GM18502 (cell line): ENCODE measurements at regions not wholly inside any gene's neighbourhood (a gene's known extent, or its start where the extent isn't known, plus 50 kb on each side); places are given as distances from the start of the nearest gene placed in this dataset.
"Not testable (repeated sequence)": the region's sequence is repeated elsewhere in the genome, so short reads cannot be mapped to it uniquely, and the experiment has no call there.

Experiments
- ATAC-seq: cut with Tn5 transposase; IDR thresholded peaks from one replicate; pipeline ENCODE4 v1.9.1; 2021; ENCODE audit warnings: mild to moderate bottlenecking; ENCODE audit not compliant: unreplicated experiment, poor library complexity

GRCh38 chr12:102344691-102345090, 135.7 kb downstream of the IGF1 start:
- no peak for ATAC-seq

DNA sequence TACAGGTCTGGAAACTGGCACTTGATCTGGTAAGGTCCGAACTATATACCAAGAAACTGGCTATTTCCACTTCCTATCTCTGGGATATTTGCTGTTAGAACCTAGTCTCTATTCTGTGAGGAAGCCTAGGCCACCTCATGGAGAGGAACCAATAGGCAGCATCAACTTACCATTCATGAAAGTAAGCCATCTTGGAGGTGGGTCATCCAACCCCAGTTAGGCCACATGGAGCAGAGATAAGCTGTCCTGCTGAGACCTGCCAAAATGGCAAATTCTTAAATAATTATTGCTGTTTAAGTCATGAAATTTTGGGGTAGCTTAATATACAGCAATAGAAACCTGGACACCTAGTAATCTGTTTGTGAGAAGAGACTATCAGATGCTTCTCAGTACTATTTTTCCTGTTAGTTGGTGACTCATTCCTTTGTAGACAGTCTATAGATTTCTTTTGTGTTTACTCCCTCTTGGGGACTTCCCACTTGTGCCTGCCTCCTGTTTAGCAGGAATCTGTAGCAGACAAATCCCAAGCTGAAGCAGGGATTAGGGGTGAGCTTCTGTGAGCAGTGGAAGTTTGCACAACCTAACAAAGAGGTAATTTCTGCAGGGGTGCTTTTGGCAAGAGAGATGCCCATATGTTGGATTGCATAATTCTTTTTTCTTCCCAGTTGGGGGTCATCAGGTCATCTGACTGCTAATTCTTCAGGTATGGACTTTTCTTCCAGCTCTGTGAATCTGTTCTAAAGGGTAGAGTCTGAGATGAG, 136.8 kb downstream of the IGF1 start:
- ATAC-seq = no peak

- ATAC-seq = no peak
These were observed 137.9 kb downstream of the IGF1 start for GRCh38 chr12:102342281-102343006.

- ATAC-seq = no peak
These were observed 137.1 kb upstream of the PMCH start for GRCh38 chr12:102334765-102335164.

DNA sequence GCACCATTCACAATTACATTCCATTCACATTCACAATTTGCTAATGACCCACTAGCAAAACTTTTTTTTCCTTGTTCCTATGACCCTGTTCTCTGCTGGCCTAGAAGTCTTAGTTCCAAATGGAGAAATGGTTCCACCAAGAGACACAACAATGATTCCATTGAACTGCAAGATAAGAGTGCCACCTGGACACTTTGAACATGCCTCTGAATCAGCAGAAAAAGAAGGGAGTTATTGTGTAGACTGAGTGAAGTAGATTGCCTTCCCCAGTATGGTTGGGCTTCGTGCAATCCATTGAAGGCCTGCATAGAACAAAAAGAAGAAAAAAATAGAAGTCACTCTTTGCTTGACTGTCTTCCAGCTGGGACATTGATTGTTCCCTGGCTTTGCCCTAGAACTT, 133.8 kb upstream of the PMCH start:
- no peak for ATAC-seq

GRCh38 chr12:102329883-102330282, 132.2 kb upstream of the PMCH start:
- no peak for ATAC-seq

DNA sequence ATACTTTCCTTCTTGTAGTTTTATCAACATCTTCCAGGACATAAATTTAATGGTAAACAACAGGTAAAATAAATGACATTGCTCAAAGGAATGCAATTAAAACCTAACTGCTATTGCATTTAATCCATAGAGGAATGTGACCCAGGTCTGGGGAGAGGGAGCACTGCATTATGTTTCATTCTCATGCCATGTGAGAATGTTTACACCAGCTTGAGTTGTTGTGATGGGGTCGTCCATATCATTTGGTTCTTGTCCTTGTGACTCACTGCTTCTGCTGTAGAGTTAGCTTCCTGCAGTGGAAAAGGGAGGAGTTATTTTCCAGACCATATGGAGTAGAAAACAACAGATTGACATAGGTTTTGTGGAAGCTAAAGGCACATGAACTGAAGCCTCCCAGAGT, 129.3 kb upstream of the PMCH start:
- ATAC-seq = no peak

DNA sequence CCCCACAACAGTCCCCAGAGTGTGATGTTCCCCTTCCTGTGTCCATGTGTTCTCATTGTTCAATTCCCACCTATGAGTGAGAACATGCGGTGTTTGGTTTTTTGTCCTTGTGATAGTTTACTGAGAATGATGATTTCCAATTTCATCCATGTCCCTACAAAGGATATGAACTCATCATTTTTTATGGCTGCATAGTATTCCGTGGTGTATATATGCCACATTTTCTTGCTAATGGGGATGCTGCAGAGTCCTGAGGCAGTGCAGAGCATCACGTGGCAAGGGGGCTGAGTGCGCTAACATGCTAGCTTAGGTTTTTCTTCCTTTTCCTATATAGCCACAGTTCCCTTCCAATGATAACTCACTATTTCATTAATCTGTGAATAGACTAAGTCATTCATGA, 127.5 kb upstream of the PMCH start:
- not testable (repeated sequence) for ATAC-seq

GRCh38 chr12:102323799-102324198, 126.2 kb upstream of the PMCH start:
- no peak for ATAC-seq

DNA sequence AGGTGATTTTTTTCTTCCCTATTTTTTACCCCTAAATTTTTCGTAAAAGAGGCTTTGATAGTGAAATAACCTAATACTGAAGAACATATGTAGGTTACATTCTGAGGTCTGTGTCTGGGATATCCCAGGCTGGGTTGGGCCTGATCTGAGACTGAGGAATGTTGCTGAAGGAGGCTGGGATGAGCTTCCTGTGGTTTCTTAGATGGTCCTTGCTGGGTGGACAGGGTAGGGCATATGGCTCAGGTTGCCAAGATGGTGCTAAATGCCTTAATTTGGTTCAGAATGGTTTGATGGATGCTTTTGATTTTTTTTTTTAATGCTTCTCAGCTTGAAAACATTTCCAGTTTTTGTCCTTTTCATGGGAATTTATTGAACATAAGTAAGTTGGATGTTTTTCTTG, 124.6 kb upstream of the PMCH start:
- no peak for ATAC-seq

- ATAC-seq = no peak
These were observed 123.9 kb upstream of the PMCH start for GRCh38 chr12:102321305-102322082.

- ATAC-seq = no peak
These were observed 119.5 kb upstream of the PMCH start for GRCh38 chr12:102317155-102317554.

- ATAC-seq = no peak
These were observed 119.1 kb upstream of the PMCH start for GRCh38 chr12:102316723-102317122.

- no peak for ATAC-seq
These were observed 117.2 kb upstream of the PMCH start for GRCh38 chr12:102314821-102315220.

DNA sequence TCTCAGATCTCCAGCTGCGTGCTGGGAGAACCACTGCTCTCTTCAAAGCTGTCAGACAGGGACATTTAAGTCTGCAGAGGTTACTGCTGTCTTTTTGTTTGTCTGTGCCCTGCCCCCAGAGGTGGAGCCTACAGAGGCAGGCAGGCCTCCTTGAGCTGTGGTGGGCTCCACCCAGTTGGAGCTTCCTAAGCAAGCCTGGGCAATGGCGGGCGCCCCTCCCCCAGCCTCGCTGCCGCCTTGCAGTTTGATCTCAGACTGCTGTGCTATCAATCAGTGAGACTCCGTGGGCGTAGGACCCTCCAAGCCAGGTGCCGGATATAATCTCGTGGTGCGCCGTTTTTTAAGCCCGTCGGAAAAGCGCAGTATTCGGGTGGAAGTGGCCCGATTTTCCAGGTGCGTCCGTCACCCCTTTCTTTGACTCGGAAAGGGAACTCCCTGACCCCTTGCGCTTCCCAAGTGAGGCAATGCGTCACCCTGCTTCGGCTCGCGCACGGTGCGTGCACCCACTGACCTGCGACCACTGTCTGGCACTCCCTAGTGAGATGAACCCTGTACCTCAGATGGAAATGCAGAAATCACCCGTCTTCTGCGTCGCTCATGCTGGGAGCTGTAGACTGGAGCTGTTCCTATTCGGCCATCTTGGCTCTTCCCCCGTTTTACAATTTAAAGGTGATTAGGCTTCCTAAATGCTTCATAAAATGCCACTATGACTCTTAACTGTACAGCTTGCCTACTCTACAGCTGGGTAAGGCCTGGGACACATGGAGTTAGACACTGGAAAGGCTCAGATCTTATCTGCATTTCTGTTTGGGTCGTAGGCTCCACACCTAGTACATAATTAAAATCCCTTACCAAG, 115.7 kb upstream of the PMCH start:
- ATAC-seq = not testable (repeated sequence)

DNA sequence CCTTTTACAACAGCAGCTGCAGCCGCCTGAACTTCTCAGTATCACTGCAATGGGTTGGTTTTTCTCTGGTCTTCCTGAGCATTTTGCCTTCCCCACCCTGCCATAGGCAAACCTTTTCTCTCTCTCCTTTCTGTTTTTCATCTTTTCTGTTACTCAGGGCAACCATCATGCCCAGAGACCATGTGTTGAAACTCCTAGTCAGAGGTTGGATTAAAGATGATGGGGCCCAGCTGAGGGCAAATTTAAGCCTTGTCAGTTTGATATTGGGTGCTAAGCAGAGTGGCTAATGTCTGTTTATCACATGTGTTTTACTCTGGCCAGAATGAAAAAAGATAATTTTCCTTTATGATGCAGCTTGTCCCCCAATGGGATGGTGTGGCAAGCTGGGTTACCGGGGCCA, 107.9 kb upstream of the PMCH start:
- ATAC-seq = no peak

- ATAC-seq = not testable (repeated sequence)
These were observed 107.0 kb upstream of the PMCH start for GRCh38 chr12:102304667-102305066.

- ATAC-seq = no peak
These were observed 104.9 kb upstream of the PMCH start for GRCh38 chr12:102302553-102302952.

DNA sequence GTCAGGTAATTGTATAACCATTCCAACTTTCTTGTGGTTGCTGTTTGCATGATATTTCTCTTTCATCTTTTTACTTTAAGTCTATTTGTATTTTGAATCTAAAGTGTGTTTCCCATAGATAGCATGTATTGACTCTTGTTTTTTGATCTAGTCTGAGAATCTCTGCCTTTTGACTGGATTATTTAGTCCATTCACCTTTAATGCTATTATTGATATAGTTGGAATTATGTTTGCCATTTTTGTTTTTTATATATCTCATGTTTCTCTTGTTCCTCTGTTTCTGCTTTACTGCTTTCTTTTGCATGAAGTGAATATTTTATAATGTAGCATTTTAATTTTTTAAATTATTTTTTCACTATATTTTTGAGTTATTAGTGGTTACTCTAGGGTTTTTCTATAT, 103.9 kb upstream of the PMCH start:
- no peak for ATAC-seq

DNA sequence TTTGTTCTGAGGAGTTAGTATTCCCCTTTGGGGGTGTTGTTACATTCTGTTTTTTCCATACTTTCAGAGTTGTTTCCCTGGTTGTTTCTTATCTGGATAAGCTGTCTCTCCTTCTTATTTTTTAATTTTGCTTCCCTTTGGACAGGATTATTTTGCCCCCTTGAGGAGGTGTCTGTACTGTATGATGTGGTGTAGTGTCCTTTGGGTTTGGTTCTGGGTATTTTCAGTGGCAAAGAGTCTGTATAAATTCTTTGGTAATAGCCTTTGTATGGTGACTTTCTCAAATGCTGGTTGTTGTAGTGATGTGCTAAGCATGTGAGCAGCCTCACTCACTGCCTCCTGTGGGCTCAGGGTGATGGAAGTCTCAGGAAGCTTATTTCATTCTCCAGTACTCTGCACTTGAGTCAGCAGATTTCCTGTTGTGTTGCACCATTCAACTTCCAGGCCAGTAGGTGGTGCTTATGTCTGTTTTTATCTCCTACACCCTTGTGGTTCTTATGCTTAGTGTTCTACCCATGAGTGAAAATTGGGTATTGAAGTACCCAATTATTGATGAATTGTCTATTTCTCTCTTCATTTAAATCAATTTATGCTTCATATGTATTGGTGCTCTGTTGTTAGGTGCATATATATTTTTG, 103.3 kb upstream of the PMCH start:
- ATAC-seq = peak; percentile 75
